IMR-90 (cell line): ENCODE measurements at regions not wholly inside any gene's neighbourhood (a gene's known extent, or its start where the extent isn't known, plus 50 kb on each side); places are given as distances from the start of the nearest gene placed in this dataset.

Source experiments
- ATAC-seq: fragments of 200-7000 bp; cut with Tn5 transposase; 2 replicates; pipeline ENCODE4 v1.9.1; 2020; ENCODE audit warnings: low read depth, mild to moderate bottlenecking, moderate library complexity
- BruUV-seq: library from RNA; stranded (reverse); fragments of 400-500 nt; replicated peaks from 2 replicates; lab custom pipeline; 2021; lab: Mats Ljungman, UMichigan
- CTCF ChIA-PET: fragments of 300-600 bp; formaldehyde crosslinking; extraction: SDS; loops from one replicate; lab custom pipeline; 2021; ENCODE audit warnings: antibody characterized with exemption; lab: Yijun Ruan, JAX
- POLR2A ChIA-PET: fragments of 300-600 bp; sonication (Branson Sonifier 250); formaldehyde crosslinking; loops from one replicate; lab custom pipeline; 2022; ENCODE audit warnings: antibody characterized with exemption; ENCODE audit not compliant: unreplicated experiment; lab: Charles Lee
- DNase-seq: peaks from one replicate; pipeline ENCODE4 v3.0.0; 2013
- H2AFZ ChIP-seq: replicated peaks from 2 replicates; pipeline ENCODE3; 2013; ENCODE audit warnings: low read length, mild to moderate bottlenecking; ENCODE audit not compliant: poor library complexity
- H2AK5ac ChIP-seq: 2 replicates; pipeline ENCODE4 v1.6.1; 2013; ENCODE audit warnings: low read depth, low read length, inconsistent platforms
- H2AK9ac ChIP-seq: replicated peaks from 2 replicates; pipeline ENCODE3; 2013; ENCODE audit warnings: mild to moderate bottlenecking, low read depth, low read length, moderate library complexity; ENCODE audit not compliant: poor library complexity
- H2BK120ac ChIP-seq: 2 replicates; pipeline ENCODE4 v1.6.1; 2013; ENCODE audit warnings: low read depth, low read length, inconsistent platforms
- H2BK15ac ChIP-seq: 3 replicates; pipeline ENCODE4 v1.6.1; 2013; ENCODE audit warnings: low read depth, low read length, inconsistent platforms
- H2BK20ac ChIP-seq: 2 replicates; pipeline ENCODE4 v1.6.1; 2013; ENCODE audit warnings: low read depth, mild to moderate bottlenecking, inconsistent platforms, low read length, moderate library complexity
- H2BK5ac ChIP-seq: 2 replicates; pipeline ENCODE4 v1.6.1; 2013; ENCODE audit warnings: mild to moderate bottlenecking, low read depth, low read length, inconsistent platforms; ENCODE audit not compliant: poor library complexity, severe bottlenecking
- H3K14ac ChIP-seq: replicated peaks from 2 replicates; pipeline ENCODE4 v1.6.1; 2013; ENCODE audit warnings: low read depth, low read length, inconsistent platforms
- H3K18ac ChIP-seq: 2 replicates; pipeline ENCODE4 v1.6.1; 2013; ENCODE audit warnings: low read depth, low read length, control low read depth
- H3K23ac ChIP-seq: 2 replicates; pipeline ENCODE4 v1.6.1; 2013; ENCODE audit warnings: low read depth, low read length, inconsistent platforms
- H3K27ac ChIP-seq: 2 replicates; pipeline ENCODE4 v1.5.1; 2013; ENCODE audit warnings: mild to moderate bottlenecking, control low read depth, low read length; ENCODE audit not compliant: insufficient read depth
- H3K27me3 ChIP-seq: 2 replicates; pipeline ENCODE4 v1.6.1; 2013; ENCODE audit warnings: low read length; ENCODE audit not compliant: control insufficient read depth, insufficient read depth
- H3K36me3 ChIP-seq: 2 replicates; pipeline ENCODE4 v1.6.1; 2013; ENCODE audit warnings: low read length, mixed read lengths; ENCODE audit not compliant: control insufficient read depth, insufficient read depth
- H3K4ac ChIP-seq: 2 replicates; pipeline ENCODE4 v1.6.1; 2013; ENCODE audit warnings: low read depth, low read length, inconsistent platforms
- H3K4me1 ChIP-seq: 2 replicates; pipeline ENCODE4 v1.6.1; 2013; ENCODE audit warnings: low read length, mixed read lengths; ENCODE audit not compliant: control insufficient read depth, insufficient read depth
- H3K4me2 ChIP-seq: 2 replicates; pipeline ENCODE4 v1.6.1; 2013; ENCODE audit warnings: low read depth, mild to moderate bottlenecking, control low read depth, low read length, moderate library complexity
- H3K4me3 ChIP-seq: 2 replicates; pipeline ENCODE4 v1.5.1; 2013; ENCODE audit warnings: low read depth, mild to moderate bottlenecking, control low read depth, low read length, moderate library complexity; ENCODE audit not compliant: insufficient read depth
- H3K56ac ChIP-seq: 2 replicates; pipeline ENCODE4 v1.6.1; 2013; ENCODE audit warnings: low read length, inconsistent platforms; ENCODE audit not compliant: insufficient read depth; ENCODE audit errors: extremely low read depth
- H3K79me1 ChIP-seq, 2 experiments: 2 replicates each; pipeline ENCODE4 v1.6.1; 2013; ENCODE audit warnings: low read length in 2 of 2, inconsistent platforms in 1 of 2, low read depth in 1 of 2
- H3K9ac ChIP-seq: 2 replicates; pipeline ENCODE4 v1.6.1; 2013; ENCODE audit warnings: low read depth, low read length, control low read depth
- H3K9me1 ChIP-seq: 2 replicates; pipeline ENCODE4 v1.6.1; 2013; ENCODE audit warnings: low read length, inconsistent platforms; ENCODE audit not compliant: insufficient read depth
- H3K9me3 ChIP-seq: 2 replicates; pipeline ENCODE4 v1.6.1; 2013; ENCODE audit warnings: low read length; ENCODE audit not compliant: control insufficient read depth, insufficient read depth
- H4K20me1 ChIP-seq: 2 replicates; pipeline ENCODE4 v1.6.1; 2013; ENCODE audit warnings: low read length, inconsistent platforms; ENCODE audit not compliant: insufficient read depth
- H4K5ac ChIP-seq: 2 replicates; pipeline ENCODE4 v1.6.1; 2013; ENCODE audit warnings: mild to moderate bottlenecking, low read depth, low read length, control low read depth
- H4K8ac ChIP-seq, 2 experiments: 2 replicates each; pipeline ENCODE4 v1.6.1; 2013; ENCODE audit warnings: low read depth in 2 of 2, low read length in 2 of 2, control low read depth in 1 of 2, inconsistent platforms in 1 of 2
- H4K91ac ChIP-seq: 2 replicates; pipeline ENCODE4 v1.6.1; 2013; ENCODE audit warnings: low read depth, low read length, inconsistent platforms; ENCODE audit not compliant: insufficient read depth
- BHLHE40 ChIP-seq: fragments of 150-350 bp; IDR thresholded peaks from 2 replicates; pipeline ENCODE4 v1.6.1; 2016; ENCODE audit warnings: mild to moderate bottlenecking, low read depth, low read length
- CEBPB ChIP-seq: IDR thresholded peaks from 2 replicates; pipeline ENCODE4 v1.6.1; 2012; ENCODE audit warnings: low read depth, low read length, improper control_type of control experiment
- CHD1 ChIP-seq: IDR thresholded peaks from 2 replicates; pipeline ENCODE4 v1.6.1; 2012; ENCODE audit warnings: low read depth, low read length, improper control_type of control experiment
- FOS ChIP-seq: fragments of 150-350 bp; IDR thresholded peaks from 2 replicates; pipeline ENCODE4 v1.6.1; 2016; ENCODE audit warnings: low read depth, low read length
- MAFK ChIP-seq: IDR thresholded peaks from 2 replicates; pipeline ENCODE4 v1.6.1; 2012; ENCODE audit warnings: low read depth, low read length, improper control_type of control experiment
- MAZ ChIP-seq: IDR thresholded peaks from 2 replicates; pipeline ENCODE4 v1.6.1; 2012; ENCODE audit warnings: low read depth, mild to moderate bottlenecking, low read length, improper control_type of control experiment, moderate library complexity, borderline replicate concordance
- MXI1 ChIP-seq: IDR thresholded peaks from 2 replicates; pipeline ENCODE4 v1.6.1; 2012; ENCODE audit warnings: low read depth, mild to moderate bottlenecking, low read length, moderate library complexity, borderline replicate concordance
- NFE2L2 ChIP-seq: fragments of 150-350 bp; IDR thresholded peaks from 2 replicates; pipeline ENCODE4 v1.6.1; 2016; ENCODE audit warnings: low read depth, mild to moderate bottlenecking, low read length
- POLR2A ChIP-seq: IDR thresholded peaks from 2 replicates; pipeline ENCODE4 v1.6.1; 2012; ENCODE audit warnings: mild to moderate bottlenecking, low read depth, low read length
- RAD21 ChIP-seq: IDR thresholded peaks from 2 replicates; pipeline ENCODE4 v1.6.1; 2012; ENCODE audit warnings: low read length, improper control_type of control experiment
- RCOR1 ChIP-seq: IDR thresholded peaks from 2 replicates; pipeline ENCODE4 v1.6.1; 2012; ENCODE audit warnings: mild to moderate bottlenecking, low read length, improper control_type of control experiment; ENCODE audit not compliant: insufficient replicate concordance
- RFX5 ChIP-seq: IDR thresholded peaks from 2 replicates; pipeline ENCODE4 v1.8.0; 2012; ENCODE audit warnings: low read depth, mild to moderate bottlenecking, low read length, moderate library complexity
- SMC3 ChIP-seq: fragments of 150-350 bp; IDR thresholded peaks from 2 replicates; pipeline ENCODE4 v1.6.1; 2016; ENCODE audit warnings: low read depth, mild to moderate bottlenecking, antibody characterized with exemption, low read length, moderate library complexity
- dilution Hi-C: fragments of 300-500 bp; cut with HindIII; formaldehyde crosslinking; loops from one replicate; pipeline ENCODE4 v1.14.3; 2018; ENCODE audit warnings: low sequenced_read_pairs; ENCODE audit not compliant: unreplicated experiment
- in situ Hi-C: fragments of 300-500 bp; cut with MboI; formaldehyde crosslinking; loops from 3 replicates; pipeline ENCODE4 v1.14.3; 2019; ENCODE audit warnings: low sequenced_read_pairs, inconsistent platforms, mixed read lengths
- intact Hi-C: fragments of 100-400 bp; cut with micrococcal nuclease; formaldehyde crosslinking; loops from 2 replicates; pipeline ENCODE4 v1.10.0; 2022
- TF ChIP-seq, protein P1 (sequence below): fragments of 150-350 bp; IDR thresholded peaks from 2 replicates; pipeline ENCODE4 v1.6.1; 2017; ENCODE audit warnings: mild to moderate bottlenecking, antibody characterized with exemption, low read length, low read depth
- TF ChIP-seq, protein P2 (sequence below): fragments of 150-350 bp; IDR thresholded peaks from 2 replicates; pipeline ENCODE4 v1.6.1; 2016; ENCODE audit warnings: low read depth, mild to moderate bottlenecking, low read length, moderate library complexity, borderline replicate concordance
- TF ChIP-seq, protein P3 (sequence below): conservative IDR thresholded peaks from 2 replicates; pipeline ENCODE4 v1.5.1; 2012; ENCODE audit warnings: mild to moderate bottlenecking, low read depth, low read length, improper control_type of control experiment

DNA sequence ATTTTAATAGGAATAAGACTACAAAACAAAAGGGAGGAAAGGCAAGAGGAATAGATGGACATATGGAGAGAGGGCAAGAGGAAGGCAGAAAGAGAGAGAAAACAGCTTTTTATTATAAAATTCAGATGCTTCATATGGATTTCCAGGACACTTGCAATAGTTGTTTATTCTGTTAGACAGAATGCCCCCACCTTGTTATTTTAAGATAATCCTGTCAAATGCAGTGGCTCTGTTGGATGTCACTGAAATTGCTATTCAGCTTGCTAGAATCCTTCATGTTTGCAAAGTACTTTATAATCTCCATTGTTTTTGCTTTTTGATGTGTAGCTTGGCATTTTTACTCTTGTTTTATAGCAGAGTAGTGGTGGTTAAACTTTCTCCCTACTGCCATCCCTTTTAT, 432.4 kb upstream of the AZI2 start:
- Histone ChIP-seq H2BK5ac (no peak overlapping the region), H2BK120ac (no peak overlapping the region), H3K18ac (no peak overlapping the region), H4K8ac (no peak overlapping the region), H3K9me3 (no peaks in the 10 kb centered on the region), H2BK20ac (no peak overlapping the region), H3K27ac (no peak overlapping the region), H4K91ac (no peak overlapping the region), H3K56ac (no peak overlapping the region), H3K36me3 (no peaks in the 10 kb centered on the region), H3K4me3 (no peak overlapping the region), H3K79me1 (no peaks in the 10 kb centered on the region), H4K5ac (no peak overlapping the region), H4K20me1 (no peaks in the 10 kb centered on the region), H3K27me3 (no peaks in the 10 kb centered on the region), H3K4ac (no peak overlapping the region), H3K23ac (no peak overlapping the region), H2AK9ac (no peak overlapping the region), H2AFZ (no peak overlapping the region), H3K9ac (no peak overlapping the region), H3K4me1 (no peaks in the 10 kb centered on the region), H3K14ac (no peak overlapping the region), H3K4me2 (no peak overlapping the region), H3K9me1 (no peaks in the 10 kb centered on the region), H2BK15ac (no peak overlapping the region), H2AK5ac (no peak overlapping the region)
- ATAC-seq (no peak), DNase-seq (no peak)
- intact Hi-C loops (no loop called here), dilution Hi-C loops (no loop called here), in situ Hi-C loops (no loop called here)
- TF ChIP-seq POLR2A (no peak), CEBPB (no peak), RAD21 (no peak), MAFK (no peak), RCOR1 (no peak), CHD1 (no peak), NFE2L2 (no peak), SMC3 (no peak), FOS (no peak), BHLHE40 (no peak), MAZ (no peak), MXI1 (no peak), RFX5 (no peak)
- TF ChIP-seq, protein P1, sequence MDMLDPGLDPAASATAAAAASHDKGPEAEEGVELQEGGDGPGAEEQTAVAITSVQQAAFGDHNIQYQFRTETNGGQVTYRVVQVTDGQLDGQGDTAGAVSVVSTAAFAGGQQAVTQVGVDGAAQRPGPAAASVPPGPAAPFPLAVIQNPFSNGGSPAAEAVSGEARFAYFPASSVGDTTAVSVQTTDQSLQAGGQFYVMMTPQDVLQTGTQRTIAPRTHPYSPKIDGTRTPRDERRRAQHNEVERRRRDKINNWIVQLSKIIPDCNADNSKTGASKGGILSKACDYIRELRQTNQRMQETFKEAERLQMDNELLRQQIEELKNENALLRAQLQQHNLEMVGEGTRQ, result no peak
- TF ChIP-seq, protein P2, sequence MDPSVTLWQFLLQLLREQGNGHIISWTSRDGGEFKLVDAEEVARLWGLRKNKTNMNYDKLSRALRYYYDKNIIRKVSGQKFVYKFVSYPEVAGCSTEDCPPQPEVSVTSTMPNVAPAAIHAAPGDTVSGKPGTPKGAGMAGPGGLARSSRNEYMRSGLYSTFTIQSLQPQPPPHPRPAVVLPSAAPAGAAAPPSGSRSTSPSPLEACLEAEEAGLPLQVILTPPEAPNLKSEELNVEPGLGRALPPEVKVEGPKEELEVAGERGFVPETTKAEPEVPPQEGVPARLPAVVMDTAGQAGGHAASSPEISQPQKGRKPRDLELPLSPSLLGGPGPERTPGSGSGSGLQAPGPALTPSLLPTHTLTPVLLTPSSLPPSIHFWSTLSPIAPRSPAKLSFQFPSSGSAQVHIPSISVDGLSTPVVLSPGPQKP, result no peak
- TF ChIP-seq, protein P3, sequence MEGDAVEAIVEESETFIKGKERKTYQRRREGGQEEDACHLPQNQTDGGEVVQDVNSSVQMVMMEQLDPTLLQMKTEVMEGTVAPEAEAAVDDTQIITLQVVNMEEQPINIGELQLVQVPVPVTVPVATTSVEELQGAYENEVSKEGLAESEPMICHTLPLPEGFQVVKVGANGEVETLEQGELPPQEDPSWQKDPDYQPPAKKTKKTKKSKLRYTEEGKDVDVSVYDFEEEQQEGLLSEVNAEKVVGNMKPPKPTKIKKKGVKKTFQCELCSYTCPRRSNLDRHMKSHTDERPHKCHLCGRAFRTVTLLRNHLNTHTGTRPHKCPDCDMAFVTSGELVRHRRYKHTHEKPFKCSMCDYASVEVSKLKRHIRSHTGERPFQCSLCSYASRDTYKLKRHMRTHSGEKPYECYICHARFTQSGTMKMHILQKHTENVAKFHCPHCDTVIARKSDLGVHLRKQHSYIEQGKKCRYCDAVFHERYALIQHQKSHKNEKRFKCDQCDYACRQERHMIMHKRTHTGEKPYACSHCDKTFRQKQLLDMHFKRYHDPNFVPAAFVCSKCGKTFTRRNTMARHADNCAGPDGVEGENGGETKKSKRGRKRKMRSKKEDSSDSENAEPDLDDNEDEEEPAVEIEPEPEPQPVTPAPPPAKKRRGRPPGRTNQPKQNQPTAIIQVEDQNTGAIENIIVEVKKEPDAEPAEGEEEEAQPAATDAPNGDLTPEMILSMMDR, result no peak
- no TSS peak for BruUV-seq
- ChIA-PET CTCF (no interaction called here), POLR2A (no interaction called here)
